SIG-M5 treated with dmso at 0.1 percent for 504 hours (cell line): ENCODE measurements at regions not wholly inside any gene's neighbourhood (a gene's known extent, or its start where the extent isn't known, plus 50 kb on each side); places are given as distances from the start of the nearest gene placed in this dataset.

Experiments
- DNase-seq: peaks from one replicate; lab custom pipeline; 2025; ENCODE audit not compliant: unreplicated experiment; lab: John Stamatoyannopoulos, UW

- DNase-seq = peak; percentile 62
Measured at GRCh38 chr2:120620025-120620793, 115.5 kb upstream of the GLI2 start.

GRCh38 chr2:120622159-120622869, 113.4 kb upstream of the GLI2 start:
- DNase-seq = no peak

GRCh38 chr2:120622886-120623753, 112.5 kb upstream of the GLI2 start:
- no peak for DNase-seq

- no peak for DNase-seq
Measured at GRCh38 chr2:120624061-120624737, 111.5 kb upstream of the GLI2 start.

- DNase-seq = no peak
Measured at GRCh38 chr2:120624738-120625446, 110.8 kb upstream of the GLI2 start.

- DNase-seq = peak; percentile 12
Measured at GRCh38 chr2:120625865-120626560, 109.7 kb upstream of the GLI2 start.

GRCh38 chr2:120626566-120626965, 109.1 kb upstream of the GLI2 start:
- no peak for DNase-seq

- DNase-seq = no peak
Measured at GRCh38 chr2:120628248-120628647, 107.4 kb upstream of the GLI2 start.

- no peak for DNase-seq
Measured at GRCh38 chr2:120629241-120629895, 106.3 kb upstream of the GLI2 start.

GRCh38 chr2:120630031-120630701, 105.5 kb upstream of the GLI2 start:
- DNase-seq = peak; percentile 54

- no peak for DNase-seq
Measured at GRCh38 chr2:120631236-120631635, 104.4 kb upstream of the GLI2 start.

GRCh38 chr2:120631724-120632123, 103.9 kb upstream of the GLI2 start:
- no peak for DNase-seq

GRCh38 chr2:120632796-120633646, 102.6 kb upstream of the GLI2 start:
- no peak for DNase-seq

GRCh38 chr2:120634533-120634932, 101.1 kb upstream of the GLI2 start:
- no peak for DNase-seq

GRCh38 chr2:120635146-120635545, 100.5 kb upstream of the GLI2 start:
- no peak for DNase-seq

GRCh38 chr2:120637847-120638246, 97.8 kb upstream of the GLI2 start:
- no peak for DNase-seq

GRCh38 chr2:120638450-120638849, 97.2 kb upstream of the GLI2 start:
- no peak for DNase-seq

- no peak for DNase-seq
Measured at GRCh38 chr2:120641366-120641771, 94.3 kb upstream of the GLI2 start.
